ENCODE measurements at regions not wholly inside any gene's neighbourhood (a gene's known extent, or its start where the extent isn't known, plus 50 kb on each side); places are given as distances from the start of the nearest gene placed in this dataset.

DNA sequence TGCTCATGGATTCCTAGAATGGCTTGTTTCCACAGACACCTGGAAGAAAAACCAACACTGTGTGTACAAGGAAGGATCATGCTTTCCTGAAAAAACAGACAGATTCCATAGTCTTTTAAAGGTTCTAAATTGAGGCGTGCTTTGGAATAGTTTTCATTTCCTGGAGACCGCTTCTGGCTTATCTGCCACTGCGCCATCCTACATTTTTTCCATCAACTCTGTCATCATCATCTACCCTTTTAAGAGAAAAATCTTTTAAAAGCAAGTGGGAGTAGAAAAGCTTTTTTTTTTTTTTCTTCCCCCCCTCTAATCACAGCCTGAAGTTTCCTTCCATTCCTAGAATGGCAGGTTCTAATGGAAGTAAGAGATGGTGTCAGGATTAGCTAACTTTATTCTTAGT, 379.4 kb upstream of the C2CD4B start:
- H3K27ac ChIP-seq (ENCODE audit: low read length): no peak overlapping the region
- no peak overlapping the region for H3K4me2 ChIP-seq (ENCODE audit: low read depth, low read length)
- no peaks in the 10 kb centered on the region for H3K79me2 ChIP-seq (ENCODE audit: low read length)
- no peak for DNase-seq
- no peaks in the 10 kb centered on the region for H3K9me3 ChIP-seq (replicated peaks; ENCODE audit: insufficient read depth, low read length)
- no peaks in the 10 kb centered on the region for H3K27me3 ChIP-seq (replicated peaks; ENCODE audit: insufficient read depth, low read length)
- no peak overlapping the region for H2AFZ ChIP-seq (ENCODE audit: low read length)
- no peak overlapping the region for H3K4me3 ChIP-seq (ENCODE audit: low read length)
- no peaks in the 10 kb centered on the region for H3K4me1 ChIP-seq (ENCODE audit: low read length)
- H3K9me2 ChIP-seq (replicated peaks; ENCODE audit: insufficient read depth, low read length): no peaks in the 10 kb centered on the region
- H3K9ac ChIP-seq (ENCODE audit: low read length): no peak overlapping the region
- TF ChIP-seq EZH2phosphoT487 (IDR thresholded peaks at IDR 0.05; ENCODE audit: low read length) (no peak), EZH2 (optimal IDR thresholded peaks at IDR 0.05; ENCODE audit: low read depth, low read length) (no peak)
- TF ChIP-seq, protein P1, sequence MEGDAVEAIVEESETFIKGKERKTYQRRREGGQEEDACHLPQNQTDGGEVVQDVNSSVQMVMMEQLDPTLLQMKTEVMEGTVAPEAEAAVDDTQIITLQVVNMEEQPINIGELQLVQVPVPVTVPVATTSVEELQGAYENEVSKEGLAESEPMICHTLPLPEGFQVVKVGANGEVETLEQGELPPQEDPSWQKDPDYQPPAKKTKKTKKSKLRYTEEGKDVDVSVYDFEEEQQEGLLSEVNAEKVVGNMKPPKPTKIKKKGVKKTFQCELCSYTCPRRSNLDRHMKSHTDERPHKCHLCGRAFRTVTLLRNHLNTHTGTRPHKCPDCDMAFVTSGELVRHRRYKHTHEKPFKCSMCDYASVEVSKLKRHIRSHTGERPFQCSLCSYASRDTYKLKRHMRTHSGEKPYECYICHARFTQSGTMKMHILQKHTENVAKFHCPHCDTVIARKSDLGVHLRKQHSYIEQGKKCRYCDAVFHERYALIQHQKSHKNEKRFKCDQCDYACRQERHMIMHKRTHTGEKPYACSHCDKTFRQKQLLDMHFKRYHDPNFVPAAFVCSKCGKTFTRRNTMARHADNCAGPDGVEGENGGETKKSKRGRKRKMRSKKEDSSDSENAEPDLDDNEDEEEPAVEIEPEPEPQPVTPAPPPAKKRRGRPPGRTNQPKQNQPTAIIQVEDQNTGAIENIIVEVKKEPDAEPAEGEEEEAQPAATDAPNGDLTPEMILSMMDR (IDR thresholded peaks at IDR 0.05; ENCODE audit: low read length): no peak
- H4K20me1 ChIP-seq (ENCODE audit: insufficient read depth, low read length): no peaks in the 10 kb centered on the region
- no peaks in the 10 kb centered on the region for H3F3A ChIP-seq (ENCODE audit: insufficient read depth, low read length)
- no peaks in the 10 kb centered on the region for H3K36me3 ChIP-seq (replicated peaks; ENCODE audit: insufficient read depth, low read length)

DNA sequence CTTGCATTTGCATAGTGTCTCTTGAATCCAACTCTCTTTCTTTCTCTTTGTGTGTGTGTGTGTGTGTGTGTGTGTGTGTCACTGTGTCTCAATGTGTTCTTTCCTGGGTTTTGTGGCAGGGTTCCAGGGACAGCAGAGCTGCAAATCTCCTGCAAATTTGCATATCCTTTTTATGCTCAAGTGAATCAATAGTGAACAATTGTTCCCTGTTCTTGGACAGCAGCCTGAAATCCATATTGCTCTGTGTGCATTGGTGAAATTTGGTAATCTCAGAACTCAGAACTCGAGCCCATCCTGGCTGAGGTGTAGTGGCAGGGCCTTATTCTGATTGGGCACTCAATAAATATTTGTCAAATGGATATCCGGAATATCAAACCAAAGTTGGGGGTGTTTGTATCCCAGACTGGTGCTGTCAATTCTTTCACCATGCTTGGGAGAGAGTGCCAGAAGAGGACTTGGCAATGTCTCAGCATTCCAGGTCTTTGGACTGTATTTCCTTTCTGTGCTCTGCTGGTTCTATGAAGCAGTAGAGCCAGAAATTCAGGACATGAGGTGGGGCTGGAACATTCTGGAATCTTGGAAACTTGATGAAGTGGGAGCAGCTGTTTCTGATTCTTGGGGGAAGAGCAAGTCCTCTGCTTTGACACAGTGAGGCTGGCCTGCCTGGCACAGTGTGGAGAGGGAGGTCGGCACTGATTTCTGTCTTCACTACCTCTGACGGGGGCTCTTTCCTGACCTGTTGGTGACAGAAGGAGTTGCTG, 380.6 kb upstream of the C2CD4B start:
- no peak overlapping the region for H2AFZ ChIP-seq (ENCODE audit: low read length)
- no peaks in the 10 kb centered on the region for H3K9me3 ChIP-seq (replicated peaks; ENCODE audit: insufficient read depth, low read length)
- no peak overlapping the region for H3K27ac ChIP-seq (ENCODE audit: low read length)
- DNase-seq: no peak
- H3K4me1 ChIP-seq (ENCODE audit: low read length): no peaks in the 10 kb centered on the region
- no peaks in the 10 kb centered on the region for H3K9me2 ChIP-seq (replicated peaks; ENCODE audit: insufficient read depth, low read length)
- no peaks in the 10 kb centered on the region for H3K27me3 ChIP-seq (replicated peaks; ENCODE audit: insufficient read depth, low read length)
- no peak overlapping the region for H3K4me3 ChIP-seq (ENCODE audit: low read length)
- no peaks in the 10 kb centered on the region for H3F3A ChIP-seq (ENCODE audit: insufficient read depth, low read length)
- no peak overlapping the region for H3K9ac ChIP-seq (ENCODE audit: low read length)
- H3K36me3 ChIP-seq (replicated peaks; ENCODE audit: insufficient read depth, low read length): no peaks in the 10 kb centered on the region
- no peak for TF ChIP-seq EZH2 (optimal IDR thresholded peaks at IDR 0.05; ENCODE audit: low read depth, low read length)
- no peak for TF ChIP-seq EZH2phosphoT487 (IDR thresholded peaks at IDR 0.05; ENCODE audit: low read length)
- TF ChIP-seq, protein P1 (IDR thresholded peaks at IDR 0.05; ENCODE audit: low read length): no peak
- no peak overlapping the region for H3K4me2 ChIP-seq (ENCODE audit: low read depth, low read length)
- no peaks in the 10 kb centered on the region for H4K20me1 ChIP-seq (ENCODE audit: insufficient read depth, low read length)
- no peaks in the 10 kb centered on the region for H3K79me2 ChIP-seq (ENCODE audit: low read length)

DNA sequence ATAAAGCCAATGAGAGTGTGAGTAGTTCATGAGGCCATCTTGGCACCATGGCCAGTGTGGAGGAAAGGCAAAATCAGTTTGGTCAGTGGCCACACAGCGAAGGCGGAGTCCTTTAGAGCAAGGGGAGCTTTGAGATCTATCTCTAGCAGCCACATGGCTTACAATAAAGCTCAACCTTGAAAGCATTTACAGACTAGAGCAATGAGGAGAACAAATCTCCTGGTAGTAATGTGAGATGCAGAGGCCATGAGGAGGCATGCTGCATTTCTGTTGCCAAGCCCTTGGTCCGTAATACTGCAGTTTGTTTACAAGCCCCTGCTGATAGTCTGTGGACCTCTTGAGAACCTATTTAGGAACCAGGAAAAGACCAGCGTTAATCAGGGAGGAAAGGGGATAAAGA, 381.5 kb upstream of the C2CD4B start:
- Histone ChIP-seq H3K9me3 (replicated peaks; ENCODE audit: insufficient read depth, low read length) (no peaks in the 10 kb centered on the region), H2AFZ (ENCODE audit: low read length) (no peak overlapping the region), H4K20me1 (ENCODE audit: insufficient read depth, low read length) (no peaks in the 10 kb centered on the region), H3K9me2 (replicated peaks; ENCODE audit: insufficient read depth, low read length) (no peaks in the 10 kb centered on the region), H3K27me3 (replicated peaks; ENCODE audit: insufficient read depth, low read length) (no peaks in the 10 kb centered on the region), H3K4me1 (ENCODE audit: low read length) (no peaks in the 10 kb centered on the region), H3F3A (ENCODE audit: insufficient read depth, low read length) (no peaks in the 10 kb centered on the region), H3K9ac (ENCODE audit: low read length) (no peak overlapping the region), H3K27ac (ENCODE audit: low read length) (no peak overlapping the region), H3K36me3 (replicated peaks; ENCODE audit: insufficient read depth, low read length) (no peaks in the 10 kb centered on the region), H3K79me2 (ENCODE audit: low read length) (no peaks in the 10 kb centered on the region), H3K4me2 (ENCODE audit: low read depth, low read length) (no peak overlapping the region), H3K4me3 (ENCODE audit: low read length) (no peak overlapping the region)
- no peak for DNase-seq
- TF ChIP-seq EZH2phosphoT487 (IDR thresholded peaks at IDR 0.05; ENCODE audit: low read length) (no peak), EZH2 (optimal IDR thresholded peaks at IDR 0.05; ENCODE audit: low read depth, low read length) (no peak)
- TF ChIP-seq, protein P1 (IDR thresholded peaks at IDR 0.05; ENCODE audit: low read length): no peak

Data from MM.1S (cell line).